ENCODE measurements at regions not wholly inside any gene's neighbourhood (a gene's known extent, or its start where the extent isn't known, plus 50 kb on each side); places are given as distances from the start of the nearest gene placed in this dataset.

GRCh38 chr11:42145311-42145710 lies 685.9 kb upstream of the LRRC4C start:
- H3K36me3 ChIP-seq (replicated peaks in 1 of 2; ENCODE audit: control insufficient read depth in 1 of 2, insufficient read depth in 2 of 2, low read length in 2 of 2): no peaks in the 10 kb centered on the region
- H3K27ac Mint-ChIP-seq: no peak overlapping the region
- intact Hi-C loops (cut with micrococcal nuclease): no loop called here
- H3K4me3 ChIP-seq (replicated peaks in 1 of 3; ENCODE audit: low read depth in 2 of 3, low read length in 3 of 3): no peak overlapping the region
- H3K27me3 ChIP-seq (ENCODE audit: control insufficient read depth in 2 of 2, insufficient read depth in 2 of 2, low read length in 2 of 2): no peaks in the 10 kb centered on the region
- no peak overlapping the region for H2AFZ ChIP-seq (ENCODE audit: insufficient read depth, low read depth, low read length, poor library complexity, severe bottlenecking)
- H3K4me1 Mint-ChIP-seq: no peaks in the 10 kb centered on the region
- H3K4me3 Mint-ChIP-seq: no peak overlapping the region
- no peak overlapping the region for H3K9ac ChIP-seq (ENCODE audit: insufficient read depth, low read length, poor library complexity, severe bottlenecking)
- H3K9me3 Mint-ChIP-seq: peaks cover 2 to 16% (median 7%) of the 10 kb centered on the region in 7 donors
- H3K79me2 ChIP-seq (ENCODE audit: insufficient read depth, low read length): no peaks in the 10 kb centered on the region
- DNase-seq: no peak
- H3K27me3 Mint-ChIP-seq (ENCODE audit: low read depth in 3 of 3): peaks cover 0 to 2% (median 0%) of the 10 kb centered on the region in 3 donors
- H3K4me1 ChIP-seq (ENCODE audit: control insufficient read depth in 1 of 2, insufficient read depth in 2 of 2, low read length in 2 of 2): no peaks in the 10 kb centered on the region
- TF ChIP-seq CTCF (IDR thresholded peaks at IDR 0.05): no peak
- no peak overlapping the region for H3K4me2 ChIP-seq (replicated peaks; ENCODE audit: extremely low read depth, low read length, poor library complexity, severe bottlenecking)
- no peaks in the 10 kb centered on the region for H3K36me3 Mint-ChIP-seq
- peaks cover 15 to 21% of the 10 kb centered on the region in 2 donors for H3K9me3 ChIP-seq (replicated peaks in 1 of 2; ENCODE audit: control insufficient read depth in 1 of 2, insufficient read depth in 1 of 2, low read length in 2 of 2)
- H3K27ac ChIP-seq (ENCODE audit: low read depth in 1 of 2, low read length in 2 of 2): no peak overlapping the region
- H4K20me1 ChIP-seq (ENCODE audit: insufficient read depth, low read length): no peaks in the 10 kb centered on the region

- no peak overlapping the region for H3K27ac Mint-ChIP-seq
- no peak for DNase-seq
- H3K27me3 Mint-ChIP-seq (ENCODE audit: low read depth in 3 of 3): no peaks in the 10 kb centered on the region
- no peaks in the 10 kb centered on the region for H3K4me1 Mint-ChIP-seq
- no peaks in the 10 kb centered on the region for H3K36me3 Mint-ChIP-seq
- Histone ChIP-seq H3K9me3 (replicated peaks in 1 of 2; ENCODE audit: control insufficient read depth in 1 of 2, insufficient read depth in 1 of 2, low read length in 2 of 2) (no peaks in the 10 kb centered on the region), H3K9ac (ENCODE audit: insufficient read depth, low read length, poor library complexity, severe bottlenecking) (no peak overlapping the region), H3K27me3 (ENCODE audit: control insufficient read depth in 2 of 2, insufficient read depth in 2 of 2, low read length in 2 of 2) (no peaks in the 10 kb centered on the region), H3K4me2 (replicated peaks; ENCODE audit: extremely low read depth, low read length, poor library complexity, severe bottlenecking) (no peak overlapping the region), H3K27ac (ENCODE audit: low read depth in 1 of 2, low read length in 2 of 2) (no peak overlapping the region), H3K4me1 (ENCODE audit: control insufficient read depth in 1 of 2, insufficient read depth in 2 of 2, low read length in 2 of 2) (no peaks in the 10 kb centered on the region), H3K4me3 (replicated peaks in 1 of 3; ENCODE audit: low read depth in 2 of 3, low read length in 3 of 3) (no peak overlapping the region), H3K79me2 (ENCODE audit: insufficient read depth, low read length) (no peaks in the 10 kb centered on the region), H2AFZ (ENCODE audit: insufficient read depth, low read depth, low read length, poor library complexity, severe bottlenecking) (no peak overlapping the region), H3K36me3 (replicated peaks in 1 of 2; ENCODE audit: control insufficient read depth in 1 of 2, insufficient read depth in 2 of 2, low read length in 2 of 2) (no peaks in the 10 kb centered on the region), H4K20me1 (ENCODE audit: insufficient read depth, low read length) (no peaks in the 10 kb centered on the region)
- intact Hi-C loops (cut with micrococcal nuclease): no loop called here
- peaks cover 0 to 9% (median 0%) of the 10 kb centered on the region in 7 donors for H3K9me3 Mint-ChIP-seq
- WGBS (ENCODE audit: insufficient coverage): no CpG with 5 or more reads among the region's 1 CpG
- no peak overlapping the region for H3K4me3 Mint-ChIP-seq
- TF ChIP-seq CTCF (IDR thresholded peaks at IDR 0.05): no peak
Observed at GRCh38 chr11:42161886-42162285, 702.4 kb upstream of the LRRC4C start.
